Sigmoid colon (tissue), 4 donors: ENCODE measurements at regions not wholly inside any gene's neighbourhood (a gene's known extent, or its start where the extent isn't known, plus 50 kb on each side); places are given as distances from the start of the nearest gene placed in this dataset.

Experiments used
- CTCF ChIP-seq, 4 experiments: fragments of 450-650 bp in 3 of 4; fragments of 200-600 bp in 1 of 4; IDR thresholded peaks; one replicate each; pipeline ENCODE4 v1.5.1; 2016 to 2019; ENCODE audit warnings: antibody characterized with exemption in 4 of 4, mild to moderate bottlenecking in 3 of 4, moderate library complexity in 2 of 4
- EP300 ChIP-seq, 4 donors: sonication (generic); formaldehyde crosslinking; IDR thresholded peaks; one replicate each; pipeline ENCODE4 v1.6.1; 2017; ENCODE audit warnings: antibody characterized with exemption in 4 of 4
- POLR2A ChIP-seq, 2 donors: fragments of 450-650 bp; IDR thresholded peaks; one replicate each; pipeline ENCODE4 v1.6.1; 2016; ENCODE audit warnings: antibody characterized with exemption in 2 of 2, mild to moderate bottlenecking in 2 of 2, moderate library complexity in 2 of 2
- POLR2AphosphoS5 ChIP-seq, 4 donors: sonication (generic); formaldehyde crosslinking; IDR thresholded peaks; one replicate each; pipeline ENCODE4 v1.6.1; 2017; ENCODE audit warnings: antibody characterized with exemption in 4 of 4

GRCh38 chr4:177596991-177597390 lies 154.8 kb upstream of the AGA start:
- TF ChIP-seq POLR2A (IDR thresholded peaks at IDR 0.05) = no peak
- TF ChIP-seq CTCF (IDR thresholded peaks at IDR 0.05) = no peak
- TF ChIP-seq EP300 (IDR thresholded peaks at IDR 0.05) = no peak
- TF ChIP-seq POLR2AphosphoS5 (IDR thresholded peaks at IDR 0.05) = no peak
